Activated naive CD8-positive, alpha-beta T cell treated with anti-CD3 and anti-CD28 coated beads, Interleukin-2, amount 50 U/mL, for 24 hours (primary cell): ENCODE measurements at regions not wholly inside any gene's neighbourhood (a gene's known extent, or its start where the extent isn't known, plus 50 kb on each side); places are given as distances from the start of the nearest gene placed in this dataset.

ENCODE experiments used
- ATAC-seq: fragments of 150-1000 bp; cut with Tn5 transposase; one replicate; pipeline ENCODE4 v1.10.0; 2021
- DNase-seq: peaks from one replicate; pipeline ENCODE4 v3.0.0; 2021
- H3K27ac Mint-ChIP-seq: one replicate; pipeline ENCODE4 v1.8.0; 2021; ENCODE audit warnings: mild to moderate bottlenecking, mixed read lengths
- H3K27me3 Mint-ChIP-seq: one replicate; pipeline ENCODE4 v1.8.0; 2021; ENCODE audit warnings: mixed read lengths
- H3K36me3 Mint-ChIP-seq: one replicate; pipeline ENCODE4 v1.8.0; 2021; ENCODE audit warnings: low read depth, mixed read lengths
- H3K4me1 Mint-ChIP-seq: one replicate; pipeline ENCODE4 v1.8.0; 2021; ENCODE audit warnings: mixed read lengths
- H3K4me3 Mint-ChIP-seq: one replicate; pipeline ENCODE4 v1.8.0; 2021; ENCODE audit warnings: mild to moderate bottlenecking, moderate library complexity, mixed read lengths
- H3K9me3 Mint-ChIP-seq: one replicate; pipeline ENCODE4 v1.8.0; 2021; ENCODE audit warnings: mixed read lengths

DNA sequence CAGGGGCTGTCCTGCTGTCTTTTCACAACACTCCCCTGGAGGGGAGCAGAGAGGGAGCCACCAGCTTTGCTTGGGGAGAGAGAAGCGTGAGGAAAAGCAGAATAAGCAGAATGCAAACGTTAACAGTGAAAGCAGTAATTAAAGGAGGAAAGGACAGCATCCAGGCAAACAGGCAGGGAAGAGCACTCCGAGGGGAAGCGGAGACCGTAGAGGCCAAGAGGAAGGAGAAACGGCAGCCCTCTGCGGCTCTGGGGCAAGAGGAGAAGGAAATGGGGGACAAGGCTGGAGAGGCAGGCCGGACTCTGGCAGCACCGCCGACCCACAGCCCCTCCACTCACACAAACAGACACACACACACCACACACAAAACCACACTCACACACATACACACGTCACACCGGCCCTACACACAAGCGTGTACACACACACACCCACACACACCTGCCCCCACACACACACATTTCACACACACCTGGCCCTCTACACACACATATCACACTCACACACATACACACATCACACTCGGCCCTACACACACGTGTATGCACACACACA, 449.8 kb downstream of the SOX6 start:
- Mint-ChIP-seq H3K27ac (no peak overlapping the region), H3K36me3 (no peaks in the 10 kb centered on the region), H3K9me3 (no peaks in the 10 kb centered on the region), H3K27me3 (no peaks in the 10 kb centered on the region), H3K4me1 (no peaks in the 10 kb centered on the region), H3K4me3 (no peak overlapping the region)
- DNase-seq (no peak), ATAC-seq (no peak)

- Mint-ChIP-seq H3K9me3 (no peaks in the 10 kb centered on the region), H3K27me3 (no peaks in the 10 kb centered on the region), H3K4me3 (no peak overlapping the region), H3K36me3 (no peaks in the 10 kb centered on the region), H3K27ac (no peak overlapping the region), H3K4me1 (no peaks in the 10 kb centered on the region)
- no peak for ATAC-seq
- no peak for DNase-seq
Measured at GRCh38 chr11:15907806-15908205, 448.5 kb downstream of the SOX6 start.

DNA sequence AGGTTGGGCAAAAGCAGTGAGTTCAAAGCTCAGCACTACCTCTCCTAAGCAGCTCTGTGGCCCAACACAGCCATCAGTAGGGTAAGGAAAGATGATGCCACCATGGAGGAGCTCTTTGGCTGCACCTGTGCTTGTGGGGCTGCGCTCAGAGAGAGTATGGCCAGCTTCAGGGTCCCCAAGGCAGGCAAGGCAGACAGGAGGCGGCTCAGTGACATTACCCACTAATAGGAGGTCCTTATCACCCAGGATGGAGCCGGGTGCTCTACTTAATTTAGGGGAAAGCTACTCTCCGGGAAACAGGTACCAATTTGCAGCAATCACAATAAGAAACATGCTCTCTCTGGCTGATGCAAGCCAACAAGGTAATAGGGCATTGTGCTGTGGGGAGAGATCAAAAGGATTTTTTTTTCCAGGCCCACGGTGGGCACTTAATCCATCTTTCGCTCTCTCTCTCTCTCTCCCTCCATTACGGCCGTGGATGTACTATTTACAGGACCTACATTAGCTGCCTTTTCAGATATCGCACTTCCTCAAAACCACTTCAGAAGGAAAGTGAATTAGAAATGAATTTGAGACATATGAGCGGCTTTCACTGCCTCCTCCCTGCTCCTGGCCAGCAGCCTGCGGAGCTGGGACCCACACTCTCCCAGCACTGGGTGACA, 446.3 kb downstream of the SOX6 start:
- ATAC-seq (no peak), DNase-seq (no peak)
- Mint-ChIP-seq H3K4me1 (no peaks in the 10 kb centered on the region), H3K36me3 (no peaks in the 10 kb centered on the region), H3K4me3 (no peak overlapping the region), H3K27ac (no peak overlapping the region), H3K27me3 (no peaks in the 10 kb centered on the region), H3K9me3 (no peaks in the 10 kb centered on the region)

GRCh38 chr11:15910761-15911160, 445.6 kb downstream of the SOX6 start:
- Mint-ChIP-seq H3K9me3 (no peaks in the 10 kb centered on the region), H3K36me3 (no peaks in the 10 kb centered on the region), H3K4me1 (no peaks in the 10 kb centered on the region), H3K27ac (no peak overlapping the region), H3K4me3 (no peak overlapping the region), H3K27me3 (no peaks in the 10 kb centered on the region)
- no peak for ATAC-seq
- DNase-seq: no peak

- Mint-ChIP-seq H3K36me3 (no peaks in the 10 kb centered on the region), H3K27ac (no peak overlapping the region), H3K4me1 (no peaks in the 10 kb centered on the region), H3K9me3 (no peaks in the 10 kb centered on the region), H3K27me3 (no peaks in the 10 kb centered on the region), H3K4me3 (no peak overlapping the region)
- ATAC-seq: no peak
- no peak for DNase-seq
Measured at GRCh38 chr11:15911377-15912044, 444.8 kb downstream of the SOX6 start.

GRCh38 chr11:15912291-15912690, 444.1 kb downstream of the SOX6 start:
- Mint-ChIP-seq H3K27ac (no peak overlapping the region), H3K4me1 (no peaks in the 10 kb centered on the region), H3K27me3 (no peaks in the 10 kb centered on the region), H3K9me3 (no peaks in the 10 kb centered on the region), H3K4me3 (no peak overlapping the region), H3K36me3 (no peaks in the 10 kb centered on the region)
- ATAC-seq (no peak), DNase-seq (no peak)

DNA sequence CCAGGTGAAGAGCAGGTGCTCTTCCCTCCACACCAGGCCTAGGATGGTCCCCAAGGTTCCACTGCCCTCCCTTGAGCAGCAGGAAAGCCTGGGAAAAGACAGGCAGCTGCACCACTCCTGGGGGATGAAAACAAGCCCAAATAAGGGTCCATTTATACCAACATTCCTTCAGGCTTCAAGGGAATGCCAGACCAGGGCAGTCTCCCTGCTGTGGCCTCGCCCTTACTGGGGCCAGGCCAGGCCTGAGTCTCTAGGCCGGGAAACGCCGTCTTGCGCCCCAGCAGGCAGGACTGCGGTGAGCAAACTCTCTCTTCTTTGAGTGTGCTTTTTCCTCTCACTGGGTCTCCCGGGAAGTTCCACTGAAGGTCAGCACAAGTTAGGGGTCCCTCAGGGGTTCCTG, 443.5 kb downstream of the SOX6 start:
- ATAC-seq: no peak
- Mint-ChIP-seq H3K36me3 (no peaks in the 10 kb centered on the region), H3K27ac (no peak overlapping the region), H3K4me3 (no peak overlapping the region), H3K4me1 (no peaks in the 10 kb centered on the region), H3K9me3 (no peaks in the 10 kb centered on the region), H3K27me3 (no peaks in the 10 kb centered on the region)
- DNase-seq: no peak

GRCh38 chr11:15913261-15913660, 443.1 kb downstream of the SOX6 start:
- Mint-ChIP-seq H3K9me3 (no peaks in the 10 kb centered on the region), H3K27ac (no peak overlapping the region), H3K4me3 (no peak overlapping the region), H3K27me3 (no peaks in the 10 kb centered on the region), H3K4me1 (no peaks in the 10 kb centered on the region), H3K36me3 (no peaks in the 10 kb centered on the region)
- ATAC-seq (no peak), DNase-seq (no peak)
